ENCODE measurements at regions not wholly inside any gene's neighbourhood (a gene's known extent, or its start where the extent isn't known, plus 50 kb on each side); places are given as distances from the start of the nearest gene placed in this dataset.
"Not testable (repeated sequence)": the region's sequence is repeated elsewhere in the genome, so short reads cannot be mapped to it uniquely, and the experiment has no call there.

GRCh38 chr18:76708722-76709353 lies 113.5 kb upstream of the ZNF236 start:
- TF ChIP-seq, protein P1, sequence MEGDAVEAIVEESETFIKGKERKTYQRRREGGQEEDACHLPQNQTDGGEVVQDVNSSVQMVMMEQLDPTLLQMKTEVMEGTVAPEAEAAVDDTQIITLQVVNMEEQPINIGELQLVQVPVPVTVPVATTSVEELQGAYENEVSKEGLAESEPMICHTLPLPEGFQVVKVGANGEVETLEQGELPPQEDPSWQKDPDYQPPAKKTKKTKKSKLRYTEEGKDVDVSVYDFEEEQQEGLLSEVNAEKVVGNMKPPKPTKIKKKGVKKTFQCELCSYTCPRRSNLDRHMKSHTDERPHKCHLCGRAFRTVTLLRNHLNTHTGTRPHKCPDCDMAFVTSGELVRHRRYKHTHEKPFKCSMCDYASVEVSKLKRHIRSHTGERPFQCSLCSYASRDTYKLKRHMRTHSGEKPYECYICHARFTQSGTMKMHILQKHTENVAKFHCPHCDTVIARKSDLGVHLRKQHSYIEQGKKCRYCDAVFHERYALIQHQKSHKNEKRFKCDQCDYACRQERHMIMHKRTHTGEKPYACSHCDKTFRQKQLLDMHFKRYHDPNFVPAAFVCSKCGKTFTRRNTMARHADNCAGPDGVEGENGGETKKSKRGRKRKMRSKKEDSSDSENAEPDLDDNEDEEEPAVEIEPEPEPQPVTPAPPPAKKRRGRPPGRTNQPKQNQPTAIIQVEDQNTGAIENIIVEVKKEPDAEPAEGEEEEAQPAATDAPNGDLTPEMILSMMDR (IDR thresholded peaks at IDR 0.05): no peak
- no peak for TF ChIP-seq ZFX (IDR thresholded peaks at IDR 0.05; ENCODE audit: borderline replicate concordance)
- H3K27ac ChIP-seq: no peak overlapping the region

- TF ChIP-seq, protein P1 (IDR thresholded peaks at IDR 0.05): no peak
- no peak for TF ChIP-seq ZFX (IDR thresholded peaks at IDR 0.05; ENCODE audit: borderline replicate concordance)
- no peak overlapping the region for H3K27ac ChIP-seq
Observed at GRCh38 chr18:76708071-76708721, 114.2 kb upstream of the ZNF236 start.

DNA sequence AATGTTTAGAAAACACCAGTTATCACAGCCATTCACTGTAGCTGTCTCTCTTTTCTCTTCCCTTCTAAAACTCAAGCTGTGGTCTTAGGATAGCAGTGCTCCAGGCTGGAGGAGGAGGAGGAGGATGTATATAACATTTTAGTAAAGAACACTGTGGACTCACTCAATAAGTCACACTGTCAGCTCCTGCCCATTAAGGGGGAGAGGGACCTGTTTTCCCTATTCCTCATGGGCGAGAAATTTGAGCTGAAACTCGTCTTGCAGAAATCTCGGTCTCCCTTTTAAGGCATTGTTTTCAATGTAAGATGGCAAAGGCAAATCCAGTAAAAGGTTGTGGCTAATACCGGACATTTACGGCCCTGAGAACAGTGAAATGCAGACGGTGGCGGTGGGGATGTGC lies 114.8 kb upstream of the ZNF236 start:
- no peak overlapping the region for H3K27ac ChIP-seq
- no peak for TF ChIP-seq ZFX (IDR thresholded peaks at IDR 0.05; ENCODE audit: borderline replicate concordance)
- TF ChIP-seq, protein P1 (IDR thresholded peaks at IDR 0.05): no peak

- not testable (repeated sequence) for H3K27ac ChIP-seq
Observed at GRCh38 chr18:76704589-76704988, 117.8 kb upstream of the ZNF236 start.

DNA sequence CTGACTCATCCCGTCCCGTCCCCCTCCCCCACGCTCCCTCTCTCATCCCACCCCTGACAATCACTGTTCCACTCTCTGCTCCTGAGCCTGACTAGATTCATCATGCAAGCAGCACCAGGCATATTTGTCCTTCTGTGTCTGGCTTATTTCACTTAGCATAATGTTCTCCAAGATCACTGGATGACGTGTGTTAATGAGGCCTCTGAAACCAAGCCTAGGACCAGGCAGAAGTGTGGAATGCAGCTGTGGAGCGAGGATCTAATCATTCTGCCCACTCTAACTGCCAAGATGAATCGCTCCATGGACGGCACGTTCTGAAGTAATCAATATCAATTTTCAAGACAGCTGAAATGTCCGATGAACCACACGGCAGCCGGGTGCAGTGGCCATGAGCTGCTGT lies 122.4 kb upstream of the ZNF236 start:
- TF ChIP-seq ZFX (IDR thresholded peaks at IDR 0.05; ENCODE audit: borderline replicate concordance): no peak
- TF ChIP-seq, protein P1 (IDR thresholded peaks at IDR 0.05): no peak

GRCh38 chr18:76697441-76697901 lies 124.9 kb upstream of the ZNF236 start:
- TF ChIP-seq ZFX (IDR thresholded peaks at IDR 0.05; ENCODE audit: borderline replicate concordance): no peak
- TF ChIP-seq, protein P1 (IDR thresholded peaks at IDR 0.05): no peak

More for the DNA sequence above, 122.4 kb upstream of the ZNF236 start:
- H3K27ac ChIP-seq: no peak overlapping the region

DNA sequence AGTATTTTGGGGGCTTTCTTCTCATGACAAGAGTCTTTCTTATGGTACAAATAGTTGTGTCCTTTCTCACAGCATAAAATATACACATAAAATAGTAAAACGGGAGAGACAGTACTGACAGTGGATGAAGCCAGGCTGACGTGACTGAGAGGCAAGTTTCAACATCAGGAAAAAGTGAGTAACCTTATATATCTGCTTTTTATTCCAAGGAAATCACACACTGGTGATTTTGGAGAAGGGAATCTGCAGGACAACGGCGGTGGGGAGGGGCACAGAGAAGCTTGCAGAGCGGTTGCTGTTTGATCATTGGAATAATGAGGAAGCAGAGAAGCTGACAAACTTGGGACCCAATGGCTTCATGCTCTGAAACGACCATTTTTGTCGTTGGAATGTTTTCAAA lies 130.6 kb upstream of the ZNF236 start:
- TF ChIP-seq ZFX (IDR thresholded peaks at IDR 0.05; ENCODE audit: borderline replicate concordance): no peak
- TF ChIP-seq, protein P1 (IDR thresholded peaks at IDR 0.05): no peak
- H3K27ac ChIP-seq: no peak overlapping the region

More at GRCh38 chr18:76697441-76697901, 124.9 kb upstream of the ZNF236 start:
- no peak overlapping the region for H3K27ac ChIP-seq
